HepG2 (cell line): ENCODE measurements at regions not wholly inside any gene's neighbourhood (a gene's known extent, or its start where the extent isn't known, plus 50 kb on each side); places are given as distances from the start of the nearest gene placed in this dataset.

ENCODE experiments used
- ATAC-seq: fragments of 200-7000 bp; cut with Tn5 transposase; 3 replicates; pipeline ENCODE4 v1.9.1; 2020; ENCODE audit warnings: mild to moderate bottlenecking, moderate library complexity
- BruUV-seq: library from RNA; stranded (reverse); fragments of 400-500 nt; replicated peaks from 2 replicates; lab custom pipeline; 2021; lab: Mats Ljungman, UMichigan
- CTCF ChIA-PET: fragments of 300-600 bp; formaldehyde crosslinking; extraction: SDS; loops from one replicate; lab custom pipeline; 2021; ENCODE audit warnings: low total read pairs, inconsistent platforms, low intra/inter-chr PET ratio; lab: Yijun Ruan, JAX
- POLR2A ChIA-PET: fragments of 350-600 bp; sonication (Branson Sonifier 250); formaldehyde crosslinking; loops from one replicate; lab custom pipeline; 2020; ENCODE audit warnings: antibody characterized with exemption, inconsistent platforms; lab: Yijun Ruan, JAX
- DNase-seq: peaks from one replicate; pipeline ENCODE4 v3.0.0-alpha.2; 2015; ENCODE audit warnings: low spot score
- FAIRE-seq: peaks from 3 replicates; lab custom pipeline; 2011; peaks lifted over from hg19 to GRCh38; lab: Jason Lieb, UNC
- H2AFZ ChIP-seq: one replicate; pipeline ENCODE4 v1.6.1; 2011; ENCODE audit warnings: low read length, inconsistent platforms
- H3K27ac ChIP-seq: fragments of 300-600 bp; 3 replicates; pipeline ENCODE4 v1.8.0; 2011; ENCODE audit warnings: mixed run types, mild to moderate bottlenecking, mixed read lengths, low read length, inconsistent platforms; ENCODE audit not compliant: insufficient read depth; ENCODE audit errors: extremely low read length
- H3K27me3 ChIP-seq, 2 experiments: fragments of 200-600 bp in 1 of 2; 2 replicates in 1 of 2; 3 replicates in 1 of 2; pipeline versions ENCODE4 v1.6.0 to v1.8.0; 2011; ENCODE audit warnings: low read length in 2 of 2, mild to moderate bottlenecking in 2 of 2, moderate library complexity in 2 of 2, inconsistent platforms in 1 of 2; ENCODE audit not compliant: insufficient read depth in 2 of 2, control insufficient read depth in 1 of 2
- H3K36me3 ChIP-seq, 2 experiments: fragments of 200-600 bp in 1 of 2; replicated peaks in 1 of 2; 2 replicates in 1 of 2; 3 replicates in 1 of 2; pipeline versions ENCODE4 v1.5.1 to v1.8.0; 2011; ENCODE audit warnings: low read length in 2 of 2, inconsistent platforms in 1 of 2; ENCODE audit not compliant: insufficient read depth in 2 of 2, control insufficient read depth in 1 of 2
- H3K4me1 ChIP-seq: 2 replicates; pipeline ENCODE4 v1.5.1; 2012; ENCODE audit warnings: low read length, inconsistent platforms; ENCODE audit not compliant: insufficient read depth
- H3K4me2 ChIP-seq: 2 replicates; pipeline ENCODE4 v1.6.0; 2011; ENCODE audit warnings: low read depth, low read length, inconsistent platforms
- H3K4me3 ChIP-seq, 3 experiments: fragments of 200-600 bp in 1 of 3; sonication (generic), shearing (Covaris generic) in 1 of 3; replicated peaks in 1 of 3; 2 replicates each; pipeline ENCODE4 v1.5.1; 2011 to 2016; ENCODE audit warnings: low read length in 3 of 3, inconsistent platforms in 2 of 3, low read depth in 2 of 3, mild to moderate bottlenecking in 2 of 3, control low read depth in 1 of 3, mixed read lengths in 1 of 3; ENCODE audit not compliant: insufficient read depth in 1 of 3
- H3K79me2 ChIP-seq: one replicate; pipeline ENCODE4 v1.6.1; 2011; ENCODE audit warnings: low read length, inconsistent platforms; ENCODE audit not compliant: insufficient read depth
- H3K9ac ChIP-seq: 2 replicates; pipeline ENCODE4 v1.6.0; 2011; ENCODE audit warnings: mild to moderate bottlenecking, low read depth, low read length, inconsistent platforms; ENCODE audit not compliant: insufficient read depth
- H3K9me3 ChIP-seq: 2 replicates; pipeline ENCODE4 v1.5.1; 2012; ENCODE audit warnings: mild to moderate bottlenecking, low read length
- H4K20me1 ChIP-seq: 2 replicates; pipeline ENCODE4 v1.6.0; 2011; ENCODE audit warnings: inconsistent platforms, mild to moderate bottlenecking, low read length, moderate library complexity; ENCODE audit not compliant: insufficient read depth
- BCL3 ChIP-seq: sonication (generic); formaldehyde crosslinking; IDR thresholded peaks from 2 replicates; pipeline ENCODE4 v1.5.1; 2020; ENCODE audit warnings: mild to moderate bottlenecking, missing genetic modification reagents, moderate library complexity
- ETS1 ChIP-seq: sonication (generic); formaldehyde crosslinking; IDR thresholded peaks from 2 replicates; pipeline ENCODE4 v1.4.0; 2020; ENCODE audit warnings: missing genetic modification reagents
- MAFK ChIP-seq, 2 experiments: IDR thresholded peaks in 1 of 2; conservative IDR thresholded peaks in 1 of 2; 2 replicates each; pipeline ENCODE4 v1.6.1; 2011; ENCODE audit warnings: improper control_type of control experiment in 2 of 2, low read length in 2 of 2
- NCOR1 ChIP-seq: fragments of 200-600 bp; sonication (generic); IDR thresholded peaks from 2 replicates; pipeline ENCODE4 v1.7.0; 2017; ENCODE audit warnings: antibody characterized with exemption, low read length, borderline replicate concordance
- NFATC3 ChIP-seq: sonication (generic); formaldehyde crosslinking; IDR thresholded peaks from 2 replicates; pipeline ENCODE4 v1.5.1; 2020; ENCODE audit warnings: mild to moderate bottlenecking, missing genetic modification reagents
- POLR2AphosphoS5 ChIP-seq: IDR thresholded peaks from 2 replicates; pipeline ENCODE4 v1.6.1; 2012; ENCODE audit warnings: low read depth, low read length
- REL ChIP-seq: sonication (generic); formaldehyde crosslinking; conservative IDR thresholded peaks from 2 replicates; pipeline ENCODE4 v1.8.0; 2022; ENCODE audit warnings: mild to moderate bottlenecking, missing genetic modification reagents, moderate library complexity
- TFDP2 ChIP-seq: sonication (generic); formaldehyde crosslinking; IDR thresholded peaks from 2 replicates; pipeline ENCODE4 v1.4.0; 2020; ENCODE audit warnings: missing genetic modification reagents
- ZFP36L1 ChIP-seq: sonication (generic); formaldehyde crosslinking; IDR thresholded peaks from 2 replicates; pipeline ENCODE4 v1.8.0; 2022; ENCODE audit warnings: mild to moderate bottlenecking, missing genetic modification reagents, moderate library complexity
- ZNF598 ChIP-seq: sonication (generic); formaldehyde crosslinking; IDR thresholded peaks from 2 replicates; pipeline ENCODE4 v1.5.1; 2020; ENCODE audit warnings: mild to moderate bottlenecking, missing genetic modification reagents, borderline replicate concordance
- ZNF891 ChIP-seq: sonication (generic); formaldehyde crosslinking; IDR thresholded peaks from 2 replicates; pipeline ENCODE4 v1.5.0; 2020; ENCODE audit warnings: mild to moderate bottlenecking, missing genetic modification reagents
- WGBS: methylation state at CpG from one replicate; pipeline ENCODE4 v1.1.6; 2017; ENCODE audit warnings: low lambda C conversion rate; 5-methylcytosine and 5-hydroxymethylcytosine counted together
- in situ Hi-C: cut with HindIII; loops from 2 replicates; pipeline ENCODE4 v1.10.0; 2017; ENCODE audit warnings: low pct_unique_long_range_greater_than_20kb; ENCODE audit not compliant: extremely low pct_ligation_motif_present
- intact Hi-C: fragments of 100-400 bp; cut with micrococcal nuclease; formaldehyde crosslinking; loops from one replicate; pipeline ENCODE4 v1.10.0; 2022; ENCODE audit not compliant: unreplicated experiment

GRCh38 chr10:113350311-113351040, 202.4 kb upstream of the HABP2 start:
- Histone ChIP-seq H3K4me2 (no peak overlapping the region), H3K27me3 (peaks cover 3 to 21% of the 10 kb centered on the region in 2 experiments; a peak in 4 of 5 replicates), H3K9me3 (no peaks in the 10 kb centered on the region), H2AFZ (no peak overlapping the region), H3K4me1 (no peaks in the 10 kb centered on the region), H3K36me3 (no peaks in the 10 kb centered on the region), H3K4me3 (no peak overlapping the region)
- no peak for DNase-seq
- WGBS = 14% methylated on average over 11 of the region's 11 CpGs
- ChIA-PET CTCF (no interaction called here), POLR2A (no interaction called here)
- BruUV-seq = no TSS peak
- in situ Hi-C loops = no loop called here
- TF ChIP-seq TFDP2 (CRISPR knock-in tag) (no peak), NFATC3 (CRISPR knock-in tag) (no peak), BCL3 (no peak), ZNF598 (CRISPR knock-in tag) (no peak), MAFK (conservative IDR thresholded peaks at IDR 0.05 in 1 of 2, IDR thresholded peaks at IDR 0.05 in 1 of 2; ENCODE audit: low read length in 2 of 2) (no peak), ETS1 (CRISPR knock-in tag) (no peak), POLR2AphosphoS5 (no peak), NCOR1 (no peak), ZNF891 (CRISPR knock-in tag) (no peak), REL (CRISPR knock-in tag) (no peak), ZFP36L1 (no peak)
- TF ChIP-seq, all 625 proteins: peak for 0
- no peak overlapping the region for H3K9ac ChIP-seq
- ATAC-seq (no peak), FAIRE-seq (no peak)
- H3K27ac ChIP-seq = no peak overlapping the region
- no peaks in the 10 kb centered on the region for H4K20me1 ChIP-seq
- intact Hi-C loops = no loop called here
- no peaks in the 10 kb centered on the region for H3K79me2 ChIP-seq
